ENCODE measurements at regions not wholly inside any gene's neighbourhood (a gene's known extent, or its start where the extent isn't known, plus 50 kb on each side); places are given as distances from the start of the nearest gene placed in this dataset.

DNA sequence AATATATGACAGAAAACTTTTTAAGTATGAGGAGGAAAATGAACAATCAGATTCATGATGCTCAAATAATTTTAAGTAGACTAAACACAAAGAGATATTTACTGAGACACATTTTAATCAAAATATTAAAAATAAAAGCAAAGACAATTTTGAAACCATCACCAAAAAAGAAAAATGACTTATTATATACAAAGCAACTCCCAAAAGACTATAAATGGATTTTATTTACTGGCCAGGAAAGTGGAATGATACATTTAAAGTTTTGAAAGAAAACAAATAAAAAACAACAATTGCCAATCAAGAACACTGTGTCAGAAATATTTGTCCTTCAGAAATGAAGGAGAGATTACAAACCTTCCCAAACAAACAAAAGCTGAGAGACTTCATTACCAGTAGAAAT lies 968.5 kb upstream of the CELF4 start (continued):
- TF ChIP-seq, protein P1, sequence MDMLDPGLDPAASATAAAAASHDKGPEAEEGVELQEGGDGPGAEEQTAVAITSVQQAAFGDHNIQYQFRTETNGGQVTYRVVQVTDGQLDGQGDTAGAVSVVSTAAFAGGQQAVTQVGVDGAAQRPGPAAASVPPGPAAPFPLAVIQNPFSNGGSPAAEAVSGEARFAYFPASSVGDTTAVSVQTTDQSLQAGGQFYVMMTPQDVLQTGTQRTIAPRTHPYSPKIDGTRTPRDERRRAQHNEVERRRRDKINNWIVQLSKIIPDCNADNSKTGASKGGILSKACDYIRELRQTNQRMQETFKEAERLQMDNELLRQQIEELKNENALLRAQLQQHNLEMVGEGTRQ (IDR thresholded peaks at IDR 0.05; ENCODE audit: borderline replicate concordance, low read depth, low read length), result no peak
- no peak for TF ChIP-seq NRF1 (conservative IDR thresholded peaks at IDR 0.05; ENCODE audit: low read depth, low read length)
- TF ChIP-seq BMI1 (IDR thresholded peaks at IDR 0.05; ENCODE audit: borderline replicate concordance), result no peak
- TF ChIP-seq SP1 (IDR thresholded peaks at IDR 0.05; ENCODE audit: low read depth, low read length), result no peak
- no peak for TF ChIP-seq RELA (IDR thresholded peaks at IDR 0.05; ENCODE audit: borderline replicate concordance, partially characterized antibody)

DNA sequence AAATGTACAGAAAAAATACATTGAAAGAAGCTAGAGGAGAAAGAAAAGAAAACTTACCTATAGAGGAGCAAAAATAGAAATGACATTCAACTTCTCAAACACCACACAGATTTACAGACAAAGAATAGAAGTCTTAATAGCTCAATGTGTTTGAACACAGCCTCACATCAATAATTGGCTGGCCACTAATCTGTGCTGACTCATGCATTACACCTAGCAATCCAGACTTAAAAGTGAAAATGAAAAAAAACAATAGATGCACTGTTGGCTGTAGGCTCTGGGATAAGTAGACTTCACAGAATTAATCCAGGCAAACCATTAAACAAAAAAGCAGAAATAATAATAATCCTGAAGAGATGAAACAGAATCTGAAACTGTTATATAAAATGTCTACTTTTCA lies 961.3 kb upstream of the CELF4 start:
- Histone ChIP-seq H3K4me1 (ENCODE audit: control insufficient read depth, insufficient read depth, low read length) (no peaks in the 10 kb centered on the region), H3K36me3 (ENCODE audit: control insufficient read depth in 2 of 2, insufficient read depth in 2 of 2, low read length in 1 of 2) (no peaks in the 10 kb centered on the region), H3K79me2 (ENCODE audit: control insufficient read depth, insufficient read depth, low read length) (no peaks in the 10 kb centered on the region), H3K4me3 (no peak overlapping the region), H3K27ac (ENCODE audit: control insufficient read depth, insufficient read depth) (no peak overlapping the region), H3K9ac (ENCODE audit: control insufficient read depth, insufficient read depth, low read length) (no peak overlapping the region), H2AFZ (ENCODE audit: control insufficient read depth, low read depth, low read length) (no peak overlapping the region), H3K9me3 (replicated peaks; ENCODE audit: control insufficient read depth, insufficient read depth, low read length) (no peaks in the 10 kb centered on the region), H3K4me2 (ENCODE audit: control insufficient read depth, insufficient read depth) (no peak overlapping the region), H3K27me3 (replicated peaks in 1 of 2; ENCODE audit: control insufficient read depth in 2 of 2, insufficient read depth in 2 of 2, low read length in 1 of 2) (no peaks in the 10 kb centered on the region), H4K20me1 (ENCODE audit: control insufficient read depth, insufficient read depth) (no peaks in the 10 kb centered on the region)
- intact Hi-C loops (cut with micrococcal nuclease; ENCODE audit: unreplicated experiment) (no loop called here), in situ Hi-C loops (cut with MboI) (no loop called here)
- no peak for DNase-seq (ENCODE audit: low read depth, low spot score)
- RAD21 ChIA-PET (ENCODE audit: unreplicated experiment), result no interaction called here
- ATAC-seq, result peak; percentile 87
- BruUV-seq (replicated peaks), result no TSS peak
- FAIRE-seq, result no peak
- POLR2A ChIA-PET, result no interaction called here
- CTCF ChIA-PET, result no interaction called here
- TF ChIP-seq RELA (IDR thresholded peaks at IDR 0.05; ENCODE audit: borderline replicate concordance, partially characterized antibody) (no peak), STAT1 (conservative IDR thresholded peaks at IDR 0.05) (no peak), TBL1XR1 (IDR thresholded peaks at IDR 0.05; ENCODE audit: low read depth, low read length) (no peak)
- SMC1A ChIA-PET (ENCODE audit: uncharacterized antibody, unreplicated experiment), result no interaction called here

Measured in GM12878 (cell line).